HG03575 (cell line): ENCODE measurements at regions not wholly inside any gene's neighbourhood (a gene's known extent, or its start where the extent isn't known, plus 50 kb on each side); places are given as distances from the start of the nearest gene placed in this dataset.
"Not testable (repeated sequence)": the region's sequence is repeated elsewhere in the genome, so short reads cannot be mapped to it uniquely, and the experiment has no call there.

ENCODE experiments used
- ATAC-seq: cut with Tn5 transposase; IDR thresholded peaks from one replicate; pipeline ENCODE4 v1.9.1; 2021; ENCODE audit not compliant: unreplicated experiment, insufficient number of reproducible peaks, low FRiP score; ENCODE audit errors: extremely low read depth

- no peak for ATAC-seq
Observed at GRCh38 chr4:126761947-126762662, 870.7 kb upstream of the INTU start.

DNA sequence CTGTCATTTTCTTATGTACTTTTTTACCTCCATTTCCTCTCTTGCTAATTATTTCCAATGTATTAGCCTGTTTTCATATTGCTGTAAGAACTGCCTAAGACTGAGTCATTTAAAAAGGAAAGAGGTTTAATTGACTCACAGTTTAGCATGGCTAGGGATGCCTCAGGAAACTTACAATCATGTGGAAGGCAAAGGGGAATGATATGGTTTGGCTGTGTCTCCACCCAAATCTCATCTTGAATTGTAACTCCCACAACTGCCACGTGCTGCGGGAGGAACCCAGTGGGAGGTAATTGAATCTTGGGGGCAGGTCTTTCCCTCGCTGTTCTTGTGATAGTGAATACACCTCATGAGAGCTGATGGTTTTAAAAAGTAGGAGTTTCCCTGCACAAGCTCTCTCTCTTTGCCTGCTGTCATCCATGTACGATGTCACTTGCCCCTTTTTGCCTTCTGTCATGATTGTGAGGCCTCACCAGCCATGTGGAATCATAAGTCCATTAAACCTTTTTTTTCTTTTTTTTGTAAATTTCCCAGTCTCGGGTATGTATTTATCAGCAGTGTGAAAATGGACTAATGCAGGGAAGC is 870.0 kb upstream of the INTU start:
- no peak for ATAC-seq

DNA sequence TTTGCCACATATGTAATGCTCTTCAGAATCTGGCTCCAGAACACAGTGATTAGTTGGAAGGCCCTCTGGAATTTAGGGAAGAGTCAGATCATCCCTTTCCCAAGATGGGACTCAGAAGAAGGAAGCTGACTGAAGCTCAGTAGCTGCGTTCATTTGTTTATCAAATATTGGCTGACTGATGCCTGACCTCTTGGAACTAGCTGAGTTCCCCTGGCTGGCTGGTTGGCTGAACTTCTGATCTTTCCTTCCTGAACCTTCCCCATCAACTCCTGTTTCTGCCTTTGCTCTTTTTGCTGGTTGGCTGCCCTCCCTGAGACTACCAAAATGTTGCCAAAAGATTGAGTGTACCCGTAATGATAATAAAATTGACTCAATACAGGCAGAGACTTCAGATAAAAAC is 866.5 kb upstream of the INTU start:
- no peak for ATAC-seq

DNA sequence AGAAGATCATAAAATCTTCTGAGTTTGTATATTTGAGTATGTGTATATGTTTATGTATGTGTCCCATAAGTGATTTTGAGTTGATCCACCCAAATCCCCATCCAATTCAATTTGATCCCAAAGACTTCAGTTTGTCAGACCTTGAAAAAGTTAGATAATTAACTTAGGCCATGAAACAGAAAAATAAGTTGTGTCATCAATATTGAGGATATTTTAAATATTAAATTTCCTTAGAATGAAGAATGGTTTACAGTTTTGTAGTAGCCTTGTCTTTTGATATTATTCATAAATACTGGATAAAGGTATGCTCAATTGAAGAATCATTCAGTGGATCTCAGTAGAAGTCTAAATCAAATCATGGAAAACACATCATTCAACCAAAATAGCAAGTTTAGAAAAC is 864.4 kb upstream of the INTU start:
- ATAC-seq = no peak

DNA sequence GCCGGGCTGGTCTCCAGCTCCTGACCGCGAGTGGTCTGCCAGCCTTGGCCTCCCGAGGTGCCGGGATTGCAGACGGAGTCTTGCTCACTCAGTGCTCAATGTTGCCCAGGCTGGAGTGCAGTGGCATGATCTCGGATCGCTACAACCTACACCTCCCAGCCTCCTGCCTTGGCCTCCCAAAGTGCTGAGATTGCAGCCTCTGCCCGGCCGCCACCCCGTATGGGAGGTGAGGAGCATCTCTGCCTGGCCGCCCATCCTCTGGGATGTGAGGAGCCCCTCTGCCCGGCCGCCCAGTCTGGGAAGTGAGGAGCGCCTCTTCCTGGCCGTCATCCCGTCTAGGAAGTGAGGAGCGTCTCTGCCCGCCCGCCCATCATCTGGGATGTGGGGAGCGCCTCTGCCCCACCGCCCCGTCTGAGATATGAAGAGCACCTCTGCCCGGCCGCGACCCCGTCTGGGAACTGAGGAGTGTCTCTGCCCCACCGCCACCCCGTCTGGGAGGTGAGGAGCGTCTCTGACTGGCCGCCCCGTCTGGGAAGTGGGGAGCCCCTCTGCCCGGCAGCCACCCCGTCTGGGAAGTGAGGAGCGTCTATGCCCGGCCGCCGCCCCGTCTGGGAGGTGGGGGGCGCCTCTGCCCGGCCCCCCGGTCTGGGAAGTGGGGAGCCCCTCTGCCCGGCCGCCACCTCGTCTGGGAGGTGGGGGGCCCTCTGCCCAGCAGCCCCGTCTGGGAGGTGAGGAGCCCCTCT is 861.8 kb upstream of the INTU start:
- ATAC-seq = not testable (repeated sequence)

DNA sequence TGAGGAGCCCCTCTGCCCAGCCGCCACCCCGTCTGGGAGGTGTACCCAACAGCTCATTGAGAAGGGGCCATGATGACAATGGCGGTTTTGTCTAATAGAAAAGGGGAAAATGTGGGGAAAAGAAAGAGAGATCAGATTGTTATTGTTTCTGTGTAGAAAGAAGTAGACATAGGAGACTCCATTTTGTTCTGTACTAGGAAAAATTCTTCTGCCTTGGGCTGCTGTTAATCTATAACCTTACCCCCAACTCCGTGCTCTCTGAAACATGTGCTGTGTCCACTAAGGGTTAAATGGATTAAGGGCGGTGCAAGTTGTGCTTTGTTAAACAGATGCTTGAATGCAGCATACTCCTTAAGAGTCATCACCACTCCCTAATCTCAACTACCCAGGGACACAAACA is 861.1 kb upstream of the INTU start:
- ATAC-seq = not testable (repeated sequence)

GRCh38 chr4:126772662-126773061 is 860.1 kb upstream of the INTU start:
- no peak for ATAC-seq

DNA sequence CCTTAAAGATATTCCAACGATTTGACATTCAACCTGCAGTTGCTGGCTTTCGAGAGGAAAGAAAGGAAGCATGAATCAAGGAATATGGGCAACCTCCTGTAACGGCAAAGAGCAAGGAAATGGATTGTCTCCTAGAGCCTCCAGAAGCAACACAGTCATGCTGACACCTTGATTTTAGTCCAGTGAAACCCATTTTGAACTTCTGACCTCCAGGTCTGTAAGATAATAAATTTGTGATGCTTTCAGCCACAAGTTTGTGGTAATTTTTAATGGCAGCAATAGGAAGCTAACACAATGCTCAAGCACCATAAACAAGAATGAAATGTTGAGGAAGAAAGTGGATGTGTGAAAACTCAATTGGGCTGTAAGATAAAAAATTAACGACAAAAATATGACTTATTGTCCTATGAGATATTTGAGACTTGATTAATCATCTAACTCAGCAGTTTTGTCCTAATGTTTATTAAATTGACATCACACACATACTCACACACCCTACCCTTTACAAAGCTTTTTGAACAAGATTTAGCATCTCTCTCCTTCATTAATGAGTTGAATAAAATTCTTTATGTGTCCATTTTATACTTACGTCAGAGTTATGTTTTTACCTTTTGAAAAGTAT is 857.2 kb upstream of the INTU start:
- ATAC-seq = no peak

DNA sequence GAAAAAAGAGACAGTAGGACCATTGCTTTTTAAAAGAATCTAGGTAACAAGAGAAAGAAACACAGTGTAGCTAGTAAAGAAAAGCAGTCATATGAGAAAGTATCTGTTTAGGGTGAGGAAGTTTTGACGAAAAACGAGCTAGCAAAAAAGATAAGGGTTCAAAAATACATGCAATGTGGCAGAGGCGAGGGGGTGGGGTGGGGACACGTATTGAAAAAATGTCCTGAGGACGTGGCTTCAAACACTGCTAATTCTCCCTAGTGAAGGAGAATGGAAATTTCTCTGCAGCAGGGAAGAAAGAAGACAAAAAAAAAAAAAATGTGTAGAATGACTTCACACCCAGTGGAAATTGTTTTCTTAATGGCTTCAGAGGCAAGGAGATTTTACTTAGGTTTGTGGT is 856.4 kb upstream of the INTU start:
- ATAC-seq = no peak

DNA sequence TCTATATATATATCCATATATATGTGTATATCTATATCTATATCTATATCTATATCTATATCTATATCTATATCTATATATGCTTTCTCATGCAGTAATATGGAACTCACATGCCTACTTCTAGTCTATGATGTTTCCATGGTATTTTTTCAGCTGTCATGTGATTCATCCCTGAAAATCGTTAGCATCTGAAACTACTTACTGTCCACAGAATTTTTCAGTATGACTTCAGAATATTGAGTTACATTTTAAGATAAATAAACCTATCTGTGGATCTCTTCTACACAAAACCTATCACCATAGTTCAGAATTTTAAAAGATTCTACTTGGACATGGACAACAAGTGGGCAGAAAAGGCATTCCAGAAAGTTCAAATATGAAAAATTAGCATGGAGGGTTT is 855.1 kb upstream of the INTU start:
- no peak for ATAC-seq

- ATAC-seq = no peak
Observed at GRCh38 chr4:126778348-126778747, 854.4 kb upstream of the INTU start.

DNA sequence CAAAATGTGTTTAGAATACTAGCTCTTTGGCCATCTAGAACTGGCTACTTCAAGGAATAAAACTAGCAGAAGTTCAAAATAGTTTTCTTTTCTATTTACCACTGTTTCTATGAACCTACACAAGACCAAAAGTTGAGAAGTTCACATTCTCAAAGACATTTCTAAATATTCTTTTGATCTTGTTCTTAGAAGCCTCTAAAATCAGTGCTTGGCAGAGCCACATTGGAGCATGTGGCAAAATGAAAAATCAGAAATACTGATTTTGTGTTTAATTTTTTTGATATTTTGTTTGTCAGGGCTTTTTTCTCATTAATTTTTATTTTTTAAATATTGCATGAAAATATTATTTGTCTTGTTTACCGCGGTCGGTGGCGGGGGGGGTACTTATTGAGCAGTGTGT is 853.8 kb upstream of the INTU start:
- no peak for ATAC-seq

- ATAC-seq = no peak
Observed at GRCh38 chr4:126779436-126780166, 853.2 kb upstream of the INTU start.

GRCh38 chr4:126783191-126783590 is 849.6 kb upstream of the INTU start:
- no peak for ATAC-seq

- no peak for ATAC-seq
Observed at GRCh38 chr4:126784966-126785580, 847.7 kb upstream of the INTU start.

DNA sequence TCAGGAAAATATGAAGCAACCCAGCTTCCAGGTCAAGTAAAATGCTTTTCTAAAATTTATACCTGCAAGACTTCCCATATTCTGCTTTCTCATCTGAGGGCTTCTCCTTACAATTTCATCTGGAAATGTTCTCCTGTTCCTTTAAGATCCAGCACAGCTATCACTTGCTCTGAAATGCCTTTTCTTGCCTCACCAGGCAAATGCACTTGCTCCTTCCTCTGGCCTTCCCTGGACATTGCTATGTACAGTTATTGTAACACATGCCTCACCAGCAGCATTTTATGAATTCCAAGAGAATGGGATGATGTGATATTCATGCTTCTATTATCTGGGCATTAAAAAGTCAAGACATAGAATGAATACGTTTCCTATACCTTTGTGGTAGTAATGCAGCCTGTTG is 842.1 kb upstream of the INTU start:
- no peak for ATAC-seq

DNA sequence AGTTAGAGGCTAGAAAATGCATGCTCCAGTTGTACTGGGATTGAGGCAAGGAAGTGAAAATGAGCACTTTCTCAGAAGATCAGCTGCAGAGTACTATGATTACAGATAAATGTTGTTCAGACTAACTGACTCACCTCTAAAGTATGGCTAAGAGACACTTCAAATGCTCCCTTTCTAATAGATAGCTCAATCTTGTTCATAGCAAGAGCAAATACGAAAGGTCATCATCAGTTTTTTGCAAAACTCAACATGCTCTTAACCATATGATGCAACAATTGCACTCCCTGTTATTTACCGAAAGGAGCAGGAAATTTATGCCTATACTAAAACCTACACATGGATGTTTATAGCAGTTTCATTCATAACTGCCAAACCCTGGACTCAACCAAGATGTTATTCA is 838.4 kb upstream of the INTU start:
- no peak for ATAC-seq

GRCh38 chr4:126798214-126798613 is 834.5 kb upstream of the INTU start:
- ATAC-seq = no peak

GRCh38 chr4:126799416-126799815 is 833.3 kb upstream of the INTU start:
- ATAC-seq = no peak
